ENCODE measurements at regions not wholly inside any gene's neighbourhood (a gene's known extent, or its start where the extent isn't known, plus 50 kb on each side); places are given as distances from the start of the nearest gene placed in this dataset.

DNA sequence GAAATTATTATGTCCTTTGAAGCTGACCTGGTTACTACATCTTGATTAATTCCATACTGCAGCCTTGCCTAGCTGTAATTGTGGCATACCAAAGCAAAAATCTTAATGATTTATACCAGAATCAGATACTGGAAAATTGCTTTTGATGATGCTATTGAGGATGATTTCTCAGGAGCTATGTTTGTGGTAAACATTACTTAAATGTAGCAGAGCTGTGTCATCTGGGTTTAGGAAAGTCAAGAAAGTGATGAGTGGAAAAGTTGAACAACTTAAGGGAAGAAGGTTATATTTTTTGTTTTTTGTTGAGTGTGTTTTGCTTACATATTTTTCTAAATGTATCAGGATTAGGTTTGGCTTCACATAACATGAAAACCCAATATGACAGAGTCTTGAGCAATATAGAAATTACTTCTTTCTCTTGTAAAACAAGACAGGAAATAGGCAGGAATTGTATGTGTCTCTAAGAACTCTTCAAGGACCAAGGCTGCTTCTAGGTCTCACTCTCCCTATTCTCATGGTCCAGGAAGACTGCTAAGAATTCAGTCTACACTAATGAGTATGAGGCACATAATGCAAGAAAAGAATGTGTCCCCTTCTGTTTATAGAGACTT lies 87.6 kb upstream of the MTPN start:
- DNase-seq (ENCODE audit: low read depth): no peak

DNA sequence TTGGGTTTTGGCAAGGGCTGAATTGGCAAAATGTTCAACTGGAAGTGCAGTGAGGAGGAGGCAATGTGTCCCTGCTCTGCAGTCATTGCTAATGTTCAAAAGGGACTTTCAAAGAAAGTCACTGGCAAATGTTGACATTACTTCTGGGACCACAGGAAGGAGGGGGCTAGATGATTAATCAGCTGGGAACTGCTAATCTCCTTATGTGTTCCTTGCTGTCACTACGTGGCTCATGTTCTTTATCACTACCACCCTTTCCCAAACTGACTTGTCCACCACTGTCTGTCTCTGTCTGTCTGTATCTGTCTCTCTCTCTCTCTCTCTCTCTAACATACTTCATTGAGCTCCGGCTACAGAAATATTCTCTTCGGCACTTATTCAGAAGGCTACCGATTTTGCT lies 86.9 kb upstream of the MTPN start:
- DNase-seq (ENCODE audit: low read depth): no peak

DNA sequence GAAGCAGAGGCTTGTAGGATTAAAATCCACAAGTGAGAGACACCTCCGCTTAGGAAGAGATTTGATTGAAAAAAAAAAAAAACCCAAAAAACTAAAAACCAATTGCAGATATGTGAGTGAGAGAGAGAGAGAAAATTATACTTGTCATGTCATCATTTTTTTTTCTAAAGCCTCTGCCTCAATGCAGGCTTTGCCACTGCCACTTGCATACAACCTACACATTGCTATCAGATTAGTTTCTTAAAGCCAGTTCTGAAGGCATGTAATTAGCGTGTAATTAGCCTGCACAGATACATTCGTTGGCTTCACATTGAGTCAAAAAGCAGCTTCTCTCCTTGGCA lies 86.1 kb upstream of the MTPN start:
- no peak for DNase-seq (ENCODE audit: low read depth)

GRCh38 chr7:136062625-136063325 lies 85.6 kb upstream of the MTPN start:
- DNase-seq (ENCODE audit: low read depth): no peak

- DNase-seq (ENCODE audit: low read depth): no peak
Measured at GRCh38 chr7:136061433-136061832, 84.3 kb upstream of the MTPN start.

- DNase-seq (ENCODE audit: low read depth): no peak
Measured at GRCh38 chr7:136058546-136058945, 81.4 kb upstream of the MTPN start.

DNA sequence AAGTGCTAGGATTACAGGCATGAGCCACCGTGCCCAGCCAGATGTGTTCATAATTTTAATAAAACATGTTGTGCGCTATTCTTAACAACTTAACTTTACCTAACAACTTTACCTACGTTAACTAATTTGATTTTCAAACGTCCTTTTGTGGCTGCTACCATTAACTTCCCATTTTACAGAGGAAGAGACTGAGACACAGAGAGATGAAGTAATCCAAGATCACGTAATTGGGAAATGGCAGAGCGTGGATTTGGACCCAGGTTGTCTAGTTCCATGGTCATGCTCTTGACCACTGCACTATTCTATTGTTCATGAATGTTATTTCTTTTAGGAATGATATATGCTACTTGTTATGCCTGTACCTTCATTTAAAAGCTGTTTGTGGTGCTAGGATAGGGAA lies 80.3 kb upstream of the MTPN start:
- DNase-seq (ENCODE audit: low read depth): no peak

GRCh38 chr7:136056651-136057231 lies 79.6 kb upstream of the MTPN start:
- no peak for DNase-seq (ENCODE audit: low read depth)

DNA sequence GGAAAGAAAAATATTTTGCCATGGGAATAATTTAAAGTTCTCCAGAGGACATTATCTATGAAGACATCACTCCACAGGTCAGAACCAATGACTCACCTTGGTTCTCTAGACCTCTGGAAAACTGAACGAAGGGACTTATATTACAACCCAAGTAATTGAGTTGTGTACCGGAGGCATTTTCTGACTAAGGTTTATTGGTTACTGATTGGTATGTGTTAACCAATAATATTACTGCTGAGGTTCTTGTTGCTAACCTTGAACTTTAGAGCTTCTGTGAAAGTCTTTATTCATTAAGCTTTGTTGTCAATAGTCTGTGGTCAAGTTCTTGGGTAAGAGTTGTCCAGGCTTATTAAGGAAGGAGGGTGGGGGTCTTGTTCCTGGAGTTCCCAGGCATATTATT lies 78.1 kb upstream of the MTPN start:
- no peak for DNase-seq (ENCODE audit: low read depth)

GRCh38 chr7:136053689-136054485 lies 76.7 kb upstream of the MTPN start:
- DNase-seq (ENCODE audit: low read depth): no peak

DNA sequence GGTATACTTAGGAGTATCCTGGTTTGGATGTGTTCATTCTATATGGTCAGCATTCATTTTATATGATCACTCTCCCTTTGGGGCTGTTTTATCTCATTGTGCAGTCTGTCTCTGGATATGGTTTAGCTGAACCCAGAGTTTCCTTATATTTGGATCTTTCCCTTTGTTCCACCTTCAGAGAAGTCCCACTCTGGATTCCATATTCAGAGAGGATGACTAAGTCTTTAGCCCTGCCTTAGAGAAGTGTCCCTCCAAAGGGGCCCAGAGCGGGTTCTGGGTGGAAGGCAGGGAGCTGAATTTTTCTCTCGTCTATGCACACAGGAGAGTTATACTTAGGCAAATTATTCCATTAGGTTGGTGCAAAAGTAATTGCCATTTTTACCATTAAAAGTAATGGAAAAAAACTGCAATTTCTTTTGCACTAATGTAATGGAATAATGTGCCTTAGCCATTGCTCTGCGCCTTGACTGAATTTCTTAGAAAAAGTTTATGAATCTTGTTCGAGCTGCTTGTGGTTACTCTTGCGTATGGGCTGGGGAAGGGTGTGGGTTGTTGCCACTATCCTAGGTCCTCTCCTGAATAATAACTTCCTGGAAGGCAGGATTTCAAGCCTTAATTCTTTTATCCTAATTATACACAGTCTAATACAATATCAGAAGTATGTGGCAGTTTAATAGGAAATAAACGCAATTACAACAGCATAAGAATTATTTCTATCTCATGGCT lies 74.2 kb upstream of the MTPN start:
- DNase-seq (ENCODE audit: low read depth): no peak

DNA sequence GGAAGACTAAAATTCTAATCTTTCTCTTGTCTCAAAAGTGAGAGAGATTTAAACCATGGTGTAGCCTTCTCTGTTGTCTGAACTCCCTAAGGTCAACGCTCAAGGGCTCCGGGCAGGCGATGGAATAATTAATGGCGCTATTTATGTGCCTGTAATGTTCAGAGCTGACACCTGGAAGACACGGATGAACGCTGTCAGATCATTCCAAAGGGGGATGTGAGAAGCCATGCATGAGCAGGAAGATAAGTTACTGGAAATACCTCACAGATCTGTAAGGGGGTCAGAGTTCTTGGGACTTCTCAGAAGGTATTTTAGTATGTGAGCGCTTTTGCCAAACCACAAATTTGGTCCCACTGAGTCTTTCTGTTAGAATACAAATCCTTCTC lies 73.3 kb upstream of the MTPN start:
- DNase-seq (ENCODE audit: low read depth): no peak

GRCh38 chr7:136049818-136050461 lies 72.8 kb upstream of the MTPN start:
- DNase-seq (ENCODE audit: low read depth): no peak

DNA sequence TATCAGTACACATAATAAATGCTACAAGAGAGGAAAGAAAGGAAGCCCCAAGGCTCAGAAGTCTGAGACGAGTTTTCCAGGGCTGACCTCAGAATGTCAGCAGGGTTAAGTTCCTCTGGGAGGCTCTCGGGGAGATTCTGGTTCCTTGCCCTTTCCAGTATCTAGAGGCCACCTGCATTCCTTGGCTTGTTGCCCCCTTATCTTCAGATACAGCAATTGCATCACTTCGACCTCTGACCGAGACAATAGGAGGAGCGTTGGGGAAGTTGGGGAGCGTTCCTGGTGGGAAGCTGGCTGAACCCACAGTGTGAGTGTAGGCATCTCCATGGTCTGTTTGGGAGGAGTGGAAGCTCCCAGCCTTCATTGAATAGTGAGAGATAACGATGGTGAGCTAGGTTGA lies 72.0 kb upstream of the MTPN start:
- DNase-seq (ENCODE audit: low read depth): no peak

GRCh38 chr7:136046548-136046947 lies 69.4 kb upstream of the MTPN start:
- DNase-seq (ENCODE audit: low read depth): no peak

DNA sequence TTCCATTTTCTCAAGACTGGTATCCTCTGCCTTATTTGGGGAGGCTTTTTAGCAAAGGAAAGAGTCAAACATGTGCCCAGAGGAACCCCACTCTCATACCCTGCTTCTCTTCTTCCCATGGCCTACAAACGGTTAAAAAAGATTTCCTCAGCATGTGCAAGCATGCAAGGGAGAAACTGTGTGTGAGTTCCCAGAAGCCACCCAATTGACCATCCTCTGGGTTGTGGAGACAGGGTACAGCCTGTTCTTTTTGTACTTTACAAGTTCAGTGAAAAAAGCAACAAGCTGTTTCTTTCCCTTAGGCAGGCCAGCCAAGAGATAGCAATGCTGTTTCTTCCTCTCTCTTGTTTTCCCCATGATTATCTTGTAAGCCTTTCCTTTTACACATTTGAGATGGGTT lies 68.8 kb upstream of the MTPN start:
- DNase-seq (ENCODE audit: low read depth): no peak

- DNase-seq (ENCODE audit: low read depth): no peak
Measured at GRCh38 chr7:136045181-136045580, 68.0 kb upstream of the MTPN start.

GRCh38 chr7:136039577-136040345 lies 62.6 kb upstream of the MTPN start:
- no peak for DNase-seq (ENCODE audit: low read depth)

DNA sequence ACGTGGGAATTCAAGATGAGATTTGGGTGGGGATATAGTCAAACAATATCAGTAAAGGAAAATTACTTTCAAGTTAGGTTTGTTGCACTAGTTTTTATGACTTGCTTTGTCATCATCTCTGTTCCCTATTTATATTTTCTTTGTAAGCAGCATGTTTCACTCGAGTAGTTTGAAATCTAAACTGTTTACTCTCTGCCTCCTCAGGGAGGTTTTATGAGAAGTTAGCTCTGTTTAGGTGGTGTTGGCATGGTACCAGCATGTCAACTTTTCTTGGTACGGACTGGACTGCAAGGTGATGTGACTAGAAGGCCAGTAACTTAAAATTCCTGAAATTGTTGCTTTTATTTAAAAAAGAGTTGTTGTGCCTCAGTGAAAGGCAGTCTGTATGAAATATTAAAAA lies 59.2 kb upstream of the MTPN start:
- no peak for DNase-seq (ENCODE audit: low read depth)

GRCh38 chr7:136034132-136034531 lies 57.0 kb upstream of the MTPN start:
- DNase-seq (ENCODE audit: low read depth): no peak

- no peak for DNase-seq (ENCODE audit: low read depth)
Measured at GRCh38 chr7:136033413-136034031, 56.4 kb upstream of the MTPN start.

All from stimulated activated CD8-positive, alpha-beta memory T cell treated with anti-CD3 and anti-CD28 coated beads, Interleukin-4, amount 100 ng/mL, for 24 hours (primary cell).